ENCODE measurements at regions not wholly inside any gene's neighbourhood (a gene's known extent, or its start where the extent isn't known, plus 50 kb on each side); places are given as distances from the start of the nearest gene placed in this dataset.

GRCh38 chr2:188129677-188130076, 162.0 kb upstream of the GULP1 start:
- no peaks in the 10 kb centered on the region for H3K36me3 ChIP-seq (replicated peaks in 1 of 2)
- no peak for DNase-seq
- WGBS, 4 donors, result 78 to 88% (median 80%) methylated on average over 4 of the region's 4 CpGs
- H3K27me3 ChIP-seq, result no peaks in the 10 kb centered on the region
- no peaks in the 10 kb centered on the region for H3K4me1 ChIP-seq (replicated peaks in 1 of 2)
- TF ChIP-seq CTCF (IDR thresholded peaks at IDR 0.05) (no peak), POLR2A (IDR thresholded peaks at IDR 0.05) (no peak)
- no peaks in the 10 kb centered on the region for H3K9me3 ChIP-seq (replicated peaks in 1 of 3)
- H3K27ac ChIP-seq, result no peak overlapping the region
- intact Hi-C loops (cut with DNase I), result no loop called here
- H3K4me3 ChIP-seq, result no peak overlapping the region

GRCh38 chr2:188130317-188130716, 161.4 kb upstream of the GULP1 start:
- H3K9me3 ChIP-seq (replicated peaks in 1 of 3), result no peaks in the 10 kb centered on the region
- no peak for DNase-seq
- no peaks in the 10 kb centered on the region for H3K4me1 ChIP-seq (replicated peaks in 1 of 2)
- TF ChIP-seq CTCF (IDR thresholded peaks at IDR 0.05) (no peak), POLR2A (IDR thresholded peaks at IDR 0.05) (no peak)
- H3K36me3 ChIP-seq (replicated peaks in 1 of 2), result no peaks in the 10 kb centered on the region
- no peak overlapping the region for H3K27ac ChIP-seq
- H3K27me3 ChIP-seq, result no peaks in the 10 kb centered on the region
- intact Hi-C loops (cut with DNase I), result no loop called here
- H3K4me3 ChIP-seq, result no peak overlapping the region

- TF ChIP-seq POLR2A (IDR thresholded peaks at IDR 0.05) (no peak), CTCF (IDR thresholded peaks at IDR 0.05) (no peak)
- WGBS, 4 donors, result 59 to 84% (median 77%) methylated on average over 1 of the region's 1 CpG
- Histone ChIP-seq H3K36me3 (replicated peaks in 1 of 2) (no peaks in the 10 kb centered on the region), H3K9me3 (replicated peaks in 1 of 3) (no peaks in the 10 kb centered on the region), H3K4me3 (no peak overlapping the region), H3K27me3 (no peaks in the 10 kb centered on the region), H3K4me1 (replicated peaks in 1 of 2) (no peaks in the 10 kb centered on the region), H3K27ac (no peak overlapping the region)
- DNase-seq, result no peak
- intact Hi-C loops (cut with DNase I), result no loop called here
Observed at GRCh38 chr2:188131281-188131680, 160.4 kb upstream of the GULP1 start.

- Histone ChIP-seq H3K36me3 (replicated peaks in 1 of 2) (no peaks in the 10 kb centered on the region), H3K27ac (no peak overlapping the region), H3K4me1 (replicated peaks in 1 of 2) (no peaks in the 10 kb centered on the region), H3K9me3 (replicated peaks in 1 of 3) (no peaks in the 10 kb centered on the region), H3K4me3 (no peak overlapping the region), H3K27me3 (no peaks in the 10 kb centered on the region)
- 65 to 70% (median 69%) methylated on average over 5 of the region's 5 CpGs for WGBS, 4 donors
- peak in 4 of 7 donors; percentile 14 to 51 (median 34) for DNase-seq
- intact Hi-C loops (cut with DNase I), result no loop called here
- TF ChIP-seq POLR2A (IDR thresholded peaks at IDR 0.05) (no peak), CTCF (IDR thresholded peaks at IDR 0.05) (no peak)
Observed at GRCh38 chr2:188132385-188132784, 159.3 kb upstream of the GULP1 start.

Measured in adrenal gland (tissue), 9 donors.